ENCODE measurements at regions not wholly inside any gene's neighbourhood (a gene's known extent, or its start where the extent isn't known, plus 50 kb on each side); places are given as distances from the start of the nearest gene placed in this dataset.
A peak's percentile ranks its signal among the peaks of the same experiment; 100 is the strongest.
"Not testable (repeated sequence)": the region's sequence is repeated elsewhere in the genome, so short reads cannot be mapped to it uniquely, and the experiment has no call there.

DNA sequence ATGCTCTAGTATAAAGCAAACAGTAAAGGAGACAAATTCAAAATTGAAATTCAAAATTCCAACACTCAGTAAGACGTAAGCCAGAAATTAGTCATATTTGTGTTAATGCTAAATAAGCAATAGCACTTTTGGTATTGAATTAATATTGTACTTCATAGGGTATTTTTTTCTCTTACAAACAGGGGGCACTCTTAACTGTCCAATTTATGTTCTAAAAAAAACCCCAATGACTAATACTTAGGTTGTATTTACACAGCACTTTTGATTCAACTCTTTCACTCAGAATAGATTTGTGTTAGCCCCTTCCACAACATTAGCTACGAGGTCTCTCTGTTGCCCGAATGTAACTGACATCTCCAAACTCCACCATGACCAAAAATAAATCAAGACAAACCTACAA lies 284.9 kb upstream of the COBL start:
- H3K36me3 Mint-ChIP-seq (ENCODE audit: low read depth): no peaks in the 10 kb centered on the region
- peaks cover 12% of the 10 kb centered on the region for H3K9me3 Mint-ChIP-seq
- H3K4me3 Mint-ChIP-seq: no peak overlapping the region
- DNase-seq: no peak
- no peaks in the 10 kb centered on the region for H3K4me1 Mint-ChIP-seq
- no peak overlapping the region for H3K27ac Mint-ChIP-seq
- no peaks in the 10 kb centered on the region for H3K27me3 Mint-ChIP-seq
- ATAC-seq: no peak

DNA sequence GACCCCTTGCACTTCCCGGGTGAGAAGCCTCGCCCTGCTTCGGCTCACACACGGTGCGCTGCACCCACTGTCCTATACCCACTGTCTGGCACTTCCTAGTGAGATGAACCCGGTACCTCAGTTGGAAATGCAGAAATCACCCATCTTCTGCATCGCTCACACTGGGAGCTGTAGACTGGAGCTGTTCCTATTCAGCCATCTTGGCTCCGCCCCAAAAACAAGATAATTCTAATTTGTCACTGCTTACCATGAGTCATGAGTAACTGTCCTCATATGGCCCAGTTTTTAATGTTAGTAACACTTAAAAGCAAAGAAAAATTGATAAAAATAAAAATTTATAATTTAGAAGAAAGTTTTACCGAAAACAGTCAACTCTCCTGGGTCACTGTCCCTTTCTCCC lies 283.3 kb upstream of the COBL start:
- H3K4me1 Mint-ChIP-seq; DNase-seq; ATAC-seq; H3K4me3 Mint-ChIP-seq; H3K27me3 Mint-ChIP-seq; H3K27ac Mint-ChIP-seq; H3K36me3 Mint-ChIP-seq (ENCODE audit: low read depth): not testable (repeated sequence)
- H3K9me3 Mint-ChIP-seq: peaks cover 12% of the 10 kb centered on the region

DNA sequence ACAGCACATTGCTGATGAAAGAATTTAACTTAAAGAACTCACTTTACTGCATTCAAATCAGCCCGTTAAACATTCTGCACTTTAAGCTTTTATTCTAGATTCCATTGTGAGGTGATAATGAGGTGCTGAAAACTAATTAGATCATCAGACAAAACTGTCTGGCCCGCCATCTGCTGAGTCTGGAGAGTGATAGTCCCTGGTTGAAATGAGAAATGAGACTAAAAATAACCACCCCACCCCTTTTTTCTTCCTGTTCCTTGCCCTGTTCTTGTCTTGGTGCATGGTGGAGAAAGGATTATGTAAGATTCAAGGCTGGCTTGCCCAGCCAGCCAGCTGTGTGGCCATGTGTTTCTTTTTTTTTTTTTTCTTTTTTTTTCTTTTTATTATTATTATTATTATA lies 277.0 kb upstream of the COBL start:
- ATAC-seq (no peak), DNase-seq (no peak)
- Mint-ChIP-seq H3K27me3 (no peaks in the 10 kb centered on the region), H3K4me3 (no peak overlapping the region), H3K9me3 (peaks cover 13% of the 10 kb centered on the region), H3K4me1 (no peaks in the 10 kb centered on the region), H3K36me3 (ENCODE audit: low read depth) (no peaks in the 10 kb centered on the region), H3K27ac (no peak overlapping the region)

DNA sequence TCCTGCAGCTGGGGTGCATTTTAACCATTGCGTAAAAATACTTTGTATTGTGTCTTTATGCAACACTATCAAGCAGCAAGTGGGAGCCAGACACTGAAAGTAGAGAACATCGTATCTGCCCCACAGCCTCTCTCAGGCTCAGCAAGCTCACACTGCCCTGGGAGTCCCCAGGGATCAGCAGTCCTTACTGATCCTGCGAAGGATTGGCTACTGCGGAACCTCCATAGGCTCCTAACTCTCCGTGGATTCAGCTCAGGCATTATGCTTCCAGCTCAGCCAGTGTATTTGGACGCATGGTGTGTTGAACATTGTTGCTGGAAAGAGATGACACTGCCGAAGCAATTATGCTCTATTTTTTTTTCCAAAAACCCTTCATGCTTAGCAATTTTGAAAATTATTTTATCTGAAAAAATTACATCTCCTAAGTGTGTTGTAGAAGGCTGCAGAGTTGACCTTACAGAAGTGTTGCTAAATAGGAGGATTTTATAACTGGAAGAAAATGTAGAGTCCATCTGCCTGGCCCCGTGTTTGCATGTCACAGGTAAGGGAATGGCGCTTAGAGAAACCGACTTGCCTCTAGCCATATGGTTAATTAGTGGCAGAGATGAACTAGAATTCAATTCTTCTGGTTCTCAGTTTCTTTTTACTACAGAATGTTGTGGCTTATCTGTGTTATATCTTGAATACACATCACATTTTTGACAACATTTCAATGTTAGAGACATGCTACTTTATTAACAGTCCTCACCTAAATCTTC lies 276.4 kb upstream of the COBL start:
- Mint-ChIP-seq H3K27me3 (no peaks in the 10 kb centered on the region), H3K27ac (no peak overlapping the region), H3K4me3 (no peak overlapping the region), H3K36me3 (ENCODE audit: low read depth) (no peaks in the 10 kb centered on the region), H3K4me1 (no peaks in the 10 kb centered on the region), H3K9me3 (peaks cover 13% of the 10 kb centered on the region)
- DNase-seq (no peak), ATAC-seq (no peak)

DNA sequence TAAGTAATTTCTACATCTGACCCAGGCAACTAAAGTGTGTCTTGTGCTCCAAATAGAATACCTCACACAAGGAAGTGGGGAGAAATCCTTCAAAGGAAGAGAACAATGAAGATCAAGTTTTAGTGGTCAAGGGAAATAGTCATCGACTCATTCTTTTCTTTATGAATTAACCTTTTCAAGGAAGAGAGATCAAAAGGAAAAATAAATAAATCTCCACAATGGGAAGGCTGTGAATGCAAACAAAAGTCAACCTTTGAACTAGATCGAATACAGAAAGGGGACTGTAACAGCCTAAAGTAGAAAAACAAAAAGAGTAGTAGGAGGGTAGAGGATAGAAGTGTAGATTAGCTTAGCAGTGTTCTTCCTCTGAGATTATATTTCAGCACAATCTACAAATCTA lies 274.6 kb upstream of the COBL start:
- Mint-ChIP-seq H3K36me3 (ENCODE audit: low read depth) (no peaks in the 10 kb centered on the region), H3K9me3 (peaks cover 4% of the 10 kb centered on the region), H3K4me3 (no peak overlapping the region), H3K27me3 (no peaks in the 10 kb centered on the region), H3K27ac (no peak overlapping the region), H3K4me1 (no peaks in the 10 kb centered on the region)
- DNase-seq: no peak
- no peak for ATAC-seq

DNA sequence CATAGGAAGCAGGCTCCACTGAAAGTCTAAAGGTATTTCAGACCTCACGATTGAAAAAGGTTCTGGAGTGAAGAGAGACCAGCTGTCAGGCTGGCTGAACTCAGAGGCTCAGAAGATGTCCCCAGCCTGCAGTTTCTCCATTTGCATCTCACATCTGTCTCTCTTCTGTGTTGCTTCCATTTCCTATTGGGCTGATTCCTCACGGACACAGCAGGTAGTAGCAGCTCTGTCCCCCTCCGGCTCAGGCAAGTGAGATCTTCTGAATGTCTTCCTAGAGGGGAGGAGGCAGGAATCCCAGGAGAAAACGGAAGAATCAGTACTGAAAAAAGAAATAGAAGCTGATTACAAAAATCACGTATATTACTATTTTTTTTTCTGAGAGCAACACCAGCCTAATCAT lies 274.1 kb upstream of the COBL start:
- Mint-ChIP-seq H3K4me1 (no peaks in the 10 kb centered on the region), H3K27ac (no peak overlapping the region), H3K36me3 (ENCODE audit: low read depth) (no peaks in the 10 kb centered on the region), H3K27me3 (no peaks in the 10 kb centered on the region), H3K9me3 (peaks cover 4% of the 10 kb centered on the region), H3K4me3 (no peak overlapping the region)
- DNase-seq: no peak
- no peak for ATAC-seq

DNA sequence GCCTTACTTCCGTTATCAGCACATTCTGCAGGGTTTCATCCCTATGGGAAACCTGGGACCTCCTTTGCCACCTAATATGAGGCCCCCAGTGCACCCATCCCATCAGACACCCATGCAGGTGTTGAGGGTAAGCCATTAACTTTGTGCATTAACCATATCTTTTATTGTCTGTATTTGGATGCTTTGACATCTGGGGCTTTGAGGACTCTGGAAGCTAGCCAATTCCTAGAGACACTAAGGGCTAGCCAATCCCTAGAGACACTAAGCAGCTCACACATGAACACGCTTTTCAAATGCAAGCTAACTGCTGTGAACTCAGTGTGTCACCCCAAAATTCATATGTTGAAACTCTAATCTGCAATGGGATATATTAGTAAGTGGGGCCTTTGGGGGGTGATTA lies 272.5 kb upstream of the COBL start:
- H3K36me3 Mint-ChIP-seq (ENCODE audit: low read depth): no peaks in the 10 kb centered on the region
- H3K4me3 Mint-ChIP-seq: no peak overlapping the region
- no peaks in the 10 kb centered on the region for H3K27me3 Mint-ChIP-seq
- peaks cover 4% of the 10 kb centered on the region for H3K9me3 Mint-ChIP-seq
- no peak for ATAC-seq
- H3K27ac Mint-ChIP-seq: no peak overlapping the region
- no peaks in the 10 kb centered on the region for H3K4me1 Mint-ChIP-seq
- no peak for DNase-seq

DNA sequence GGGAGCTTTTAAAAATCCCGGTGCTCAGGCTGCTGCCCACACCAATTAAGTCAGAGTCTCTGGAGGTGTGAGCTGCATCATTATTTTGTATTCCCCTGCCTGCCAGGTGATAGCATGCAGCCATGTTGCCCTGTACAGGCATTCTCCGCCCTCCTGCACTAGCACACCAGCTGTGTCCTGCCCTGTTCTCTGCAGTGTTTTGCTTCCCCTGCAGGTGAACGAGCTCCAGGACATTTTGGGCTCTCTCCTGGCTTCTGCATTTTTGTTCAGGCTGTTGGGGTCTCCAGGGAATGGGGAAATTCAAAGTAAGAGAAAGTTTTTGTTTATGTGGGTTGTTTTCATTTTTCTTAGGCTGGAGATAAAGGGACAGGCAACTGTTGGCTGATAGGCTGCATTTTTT lies 271.0 kb upstream of the COBL start:
- no peak for DNase-seq
- Mint-ChIP-seq H3K4me3 (no peak overlapping the region), H3K4me1 (no peaks in the 10 kb centered on the region), H3K9me3 (peaks cover 4% of the 10 kb centered on the region), H3K27me3 (no peaks in the 10 kb centered on the region), H3K27ac (no peak overlapping the region), H3K36me3 (ENCODE audit: low read depth) (no peaks in the 10 kb centered on the region)
- ATAC-seq: no peak

DNA sequence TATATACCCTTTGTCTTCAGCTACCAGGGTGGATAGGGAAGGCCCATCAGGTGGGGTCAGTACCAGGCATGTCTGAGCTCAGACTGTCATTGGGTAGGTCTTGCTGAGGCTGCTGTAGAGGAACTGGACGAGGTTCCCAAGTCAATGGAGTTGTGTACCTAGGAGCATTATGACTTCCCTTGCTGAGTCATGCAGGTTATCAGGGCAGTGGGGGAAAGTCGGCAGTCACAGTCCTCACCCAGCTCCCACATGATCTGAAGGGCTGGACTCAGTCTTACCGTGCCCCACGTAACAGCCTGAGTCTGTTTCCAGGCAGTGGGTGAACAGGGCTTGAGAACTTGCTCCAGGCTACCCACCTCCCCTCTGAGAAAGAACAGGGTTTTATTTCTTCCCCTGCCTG lies 260.8 kb upstream of the COBL start:
- ATAC-seq (no peak), DNase-seq (no peak)
- Mint-ChIP-seq H3K36me3 (ENCODE audit: low read depth) (no peaks in the 10 kb centered on the region), H3K27ac (no peak overlapping the region), H3K27me3 (no peaks in the 10 kb centered on the region), H3K9me3 (peaks cover 13% of the 10 kb centered on the region), H3K4me3 (no peak overlapping the region), H3K4me1 (no peaks in the 10 kb centered on the region)

DNA sequence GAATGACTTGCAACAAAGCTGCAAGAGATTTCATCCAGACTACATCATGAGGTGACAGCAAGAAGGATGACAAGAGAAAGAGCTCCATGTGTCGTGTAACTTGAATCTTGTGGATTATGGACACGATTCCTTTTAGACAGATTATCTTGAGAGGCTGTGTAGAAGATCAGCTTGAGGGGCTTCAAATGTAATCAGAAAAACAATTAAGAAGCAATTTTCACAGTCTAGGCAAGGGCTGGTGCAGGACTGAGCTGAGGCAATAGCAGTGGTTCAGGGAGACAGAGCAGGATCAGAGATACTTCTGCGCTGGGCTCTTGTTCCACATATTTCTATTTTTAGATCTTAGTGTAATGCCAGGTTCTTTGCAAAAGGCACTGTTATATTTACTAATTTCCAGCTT lies 253.0 kb upstream of the COBL start:
- no peak overlapping the region for H3K4me3 Mint-ChIP-seq
- no peaks in the 10 kb centered on the region for H3K4me1 Mint-ChIP-seq
- no peak overlapping the region for H3K27ac Mint-ChIP-seq
- no peaks in the 10 kb centered on the region for H3K36me3 Mint-ChIP-seq (ENCODE audit: low read depth)
- no peaks in the 10 kb centered on the region for H3K27me3 Mint-ChIP-seq
- H3K9me3 Mint-ChIP-seq: peaks cover 14% of the 10 kb centered on the region
- DNase-seq (no peak), ATAC-seq (no peak)

DNA sequence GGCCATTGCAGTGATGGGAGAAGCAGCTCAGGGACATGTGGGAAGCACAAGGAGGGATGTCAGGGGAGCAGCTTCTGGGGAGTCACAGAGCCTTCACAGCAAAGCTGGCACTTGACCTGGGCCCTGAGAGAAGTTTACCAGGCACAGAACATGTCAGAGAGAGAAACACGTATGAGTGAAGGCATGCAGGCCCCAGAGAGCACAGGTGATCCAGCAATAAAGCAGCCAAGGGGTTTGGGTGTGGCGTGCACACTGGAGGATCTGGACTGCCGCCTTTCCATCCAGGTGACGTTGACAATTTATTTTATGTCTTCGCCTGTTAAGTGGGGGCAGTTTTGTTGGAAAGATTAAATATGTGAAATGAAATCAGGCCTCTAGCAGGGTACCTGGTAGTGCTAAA lies 252.6 kb upstream of the COBL start:
- Mint-ChIP-seq H3K36me3 (ENCODE audit: low read depth) (no peaks in the 10 kb centered on the region), H3K27me3 (no peaks in the 10 kb centered on the region), H3K4me3 (no peak overlapping the region), H3K27ac (no peak overlapping the region), H3K9me3 (peaks cover 10% of the 10 kb centered on the region), H3K4me1 (no peaks in the 10 kb centered on the region)
- DNase-seq: no peak
- no peak for ATAC-seq

DNA sequence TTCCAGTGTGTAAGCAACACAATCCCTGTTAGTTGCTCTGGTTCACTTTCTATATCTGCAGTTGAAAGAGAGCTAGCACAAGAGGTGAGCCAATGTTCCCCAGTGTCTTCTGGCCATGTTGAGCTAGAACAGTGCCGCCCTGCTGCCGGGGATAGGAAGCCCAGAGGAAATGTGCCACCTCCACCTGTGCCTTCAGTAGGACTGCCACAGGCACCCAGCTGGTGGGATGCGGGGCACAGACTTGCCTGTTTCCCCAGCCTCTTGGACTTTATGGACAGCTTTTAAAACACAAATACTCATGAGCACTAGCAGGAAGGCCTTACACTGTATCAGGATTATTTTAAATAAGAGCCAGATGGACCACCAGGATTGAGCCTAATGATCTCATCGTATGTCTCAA lies 234.5 kb upstream of the COBL start:
- Mint-ChIP-seq H3K4me1 (no peaks in the 10 kb centered on the region), H3K27me3 (no peaks in the 10 kb centered on the region)

DNA sequence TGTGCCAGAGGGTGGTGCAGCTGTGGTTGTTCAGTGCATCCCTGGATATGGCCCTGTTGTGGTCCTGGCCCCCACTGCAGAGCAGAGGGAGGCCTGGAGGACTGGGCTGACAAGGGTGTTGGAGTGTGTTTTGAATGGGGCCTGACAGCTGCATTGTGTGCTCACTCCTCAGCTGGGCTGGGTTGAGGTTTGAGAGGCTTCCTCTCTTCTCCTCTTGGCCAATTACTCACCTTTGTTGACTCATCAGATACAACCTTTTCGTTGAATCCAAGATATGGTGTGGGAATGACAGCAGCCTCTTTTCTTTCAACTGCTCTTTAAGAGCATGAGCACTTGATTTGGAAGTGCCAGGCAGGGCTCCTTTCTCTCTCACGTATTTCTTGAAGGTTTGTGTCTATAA lies 228.5 kb upstream of the COBL start:
- no peaks in the 10 kb centered on the region for H3K4me1 Mint-ChIP-seq
- ATAC-seq (peak; percentile 7), DNase-seq (no peak)
- H3K36me3 Mint-ChIP-seq (ENCODE audit: low read depth): no peaks in the 10 kb centered on the region
- peaks cover 16% of the 10 kb centered on the region for H3K9me3 Mint-ChIP-seq
- no peaks in the 10 kb centered on the region for H3K27me3 Mint-ChIP-seq
- H3K4me3 Mint-ChIP-seq: no peak overlapping the region
- no peak overlapping the region for H3K27ac Mint-ChIP-seq

More for the DNA sequence above, 234.5 kb upstream of the COBL start:
- H3K27ac Mint-ChIP-seq: no peak overlapping the region
- H3K9me3 Mint-ChIP-seq: peaks cover 22% of the 10 kb centered on the region
- H3K4me3 Mint-ChIP-seq: no peak overlapping the region
- ATAC-seq (no peak), DNase-seq (no peak)
- H3K36me3 Mint-ChIP-seq (ENCODE audit: low read depth): no peaks in the 10 kb centered on the region

DNA sequence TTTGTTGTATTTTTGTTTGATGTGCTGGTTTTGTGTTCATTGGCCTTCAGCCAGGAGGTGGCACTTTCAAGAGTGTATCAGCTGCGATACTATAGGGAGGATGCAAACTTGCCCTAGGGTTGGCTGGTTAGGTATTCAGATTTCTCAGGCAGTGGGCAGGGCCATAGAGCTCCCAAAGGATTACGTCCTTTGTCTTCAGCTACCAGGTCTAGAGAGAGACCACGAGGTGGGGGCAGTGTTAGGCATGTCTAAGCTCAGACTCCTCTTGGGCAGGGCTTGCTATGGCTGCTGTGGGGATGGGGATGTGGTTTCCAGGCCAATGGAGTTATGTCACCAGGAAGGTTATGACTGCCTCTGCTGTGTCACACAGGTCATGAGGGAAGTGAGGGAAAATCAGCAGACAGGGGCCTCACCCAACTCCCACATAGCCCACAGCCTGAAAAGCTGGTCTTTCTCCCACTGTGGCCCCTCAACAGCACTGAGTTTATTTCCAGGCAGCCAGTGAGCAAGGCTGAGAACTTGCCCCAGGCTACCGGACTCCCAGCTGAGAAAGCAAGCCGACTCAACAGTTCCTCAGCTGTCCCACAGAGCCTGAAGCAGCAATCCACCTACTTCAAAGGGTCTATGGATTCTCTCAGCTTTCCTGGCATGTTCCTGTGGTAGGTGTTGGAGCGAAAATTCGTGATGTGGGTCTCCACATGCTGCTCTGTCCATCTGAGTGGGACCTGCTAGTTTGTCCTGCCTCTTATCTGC lies 227.4 kb upstream of the COBL start:
- Mint-ChIP-seq H3K4me3 (no peak overlapping the region), H3K27ac (no peak overlapping the region), H3K36me3 (ENCODE audit: low read depth) (no peaks in the 10 kb centered on the region), H3K27me3 (no peaks in the 10 kb centered on the region), H3K9me3 (peaks cover 17% of the 10 kb centered on the region), H3K4me1 (no peaks in the 10 kb centered on the region)
- DNase-seq (no peak), ATAC-seq (no peak)

DNA sequence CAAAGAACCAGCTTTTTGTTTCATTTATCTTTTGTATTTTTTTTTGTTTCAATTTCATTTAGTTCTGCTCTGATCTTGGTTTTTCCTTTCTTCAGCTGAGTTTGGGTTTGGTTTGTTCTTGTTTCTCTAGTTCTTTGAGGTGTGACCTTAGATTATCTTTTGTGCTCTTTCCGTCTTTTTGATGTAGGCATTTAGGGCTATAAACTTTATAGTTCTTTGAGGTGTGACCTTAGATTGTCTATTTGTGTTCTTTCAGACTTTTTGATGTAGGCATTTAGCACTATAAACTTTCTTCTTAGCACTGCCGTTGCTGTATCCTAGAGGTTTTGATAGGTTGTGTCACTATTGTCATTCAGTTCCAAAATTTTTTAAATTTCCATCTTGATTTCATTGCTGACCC lies 224.3 kb upstream of the COBL start:
- H3K27ac Mint-ChIP-seq; H3K4me3 Mint-ChIP-seq; DNase-seq; ATAC-seq; H3K27me3 Mint-ChIP-seq; H3K4me1 Mint-ChIP-seq; H3K36me3 Mint-ChIP-seq (ENCODE audit: low read depth): not testable (repeated sequence)
- H3K9me3 Mint-ChIP-seq: peaks cover 22% of the 10 kb centered on the region
